ENCODE measurements at regions not wholly inside any gene's neighbourhood (a gene's known extent, or its start where the extent isn't known, plus 50 kb on each side); places are given as distances from the start of the nearest gene placed in this dataset. TPM values are rescaled to one million over a fixed set of nuclear protein-coding genes. Genes with fewer than 3 reads are reported as not detected.

DNA sequence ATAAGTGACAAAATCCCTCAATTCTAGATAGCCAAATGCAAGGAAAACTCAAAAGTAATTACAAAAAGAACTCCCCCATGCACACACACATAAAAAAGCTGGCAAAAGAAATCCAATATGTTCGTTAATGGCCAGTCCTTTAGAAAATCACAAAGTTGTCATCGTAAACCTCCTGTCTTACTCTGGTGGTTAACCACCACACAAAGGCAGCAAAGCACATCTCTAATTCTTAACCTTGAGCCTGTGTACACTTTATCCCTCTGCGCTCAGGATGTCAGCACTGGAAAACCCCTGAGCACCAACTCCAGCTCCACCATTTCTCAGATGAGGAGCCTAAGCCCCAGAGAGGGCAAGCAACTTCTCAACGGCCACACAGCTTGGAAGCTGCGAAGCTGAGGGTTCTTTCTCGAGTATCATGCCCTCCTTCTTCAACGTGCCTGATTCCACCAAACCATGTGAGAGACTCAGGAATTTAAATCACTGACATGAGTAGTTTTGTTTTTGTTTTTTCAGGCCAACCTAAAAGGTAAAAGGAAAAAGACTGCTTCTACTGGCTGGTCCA lies 72.5 kb downstream of the C16orf95 start:
- DNase-seq (ENCODE audit: low read depth in 2 of 3, low spot score in 2 of 3), result no peak

DNA sequence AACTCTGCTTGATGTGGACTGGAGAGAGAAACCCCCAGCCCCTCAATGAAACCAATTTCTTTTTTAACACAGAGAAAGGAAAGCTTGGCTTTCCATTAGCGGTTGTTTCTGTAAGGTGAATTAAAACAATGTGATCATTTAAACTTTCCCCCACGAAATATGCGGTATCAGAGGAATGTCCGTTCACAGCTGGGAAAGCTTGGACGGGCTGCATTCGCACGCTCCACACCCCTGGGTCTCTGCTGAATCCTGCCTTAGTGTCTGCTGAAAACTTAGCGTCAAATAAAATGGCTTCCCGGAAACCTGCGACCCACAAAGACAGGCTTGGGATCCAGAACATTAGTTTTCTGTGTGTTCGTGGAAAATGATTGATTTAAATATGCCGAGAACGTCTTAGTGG lies 71.7 kb downstream of the C16orf95 start:
- DNase-seq (ENCODE audit: low read depth in 2 of 3, low spot score in 2 of 3), result no peak

DNA sequence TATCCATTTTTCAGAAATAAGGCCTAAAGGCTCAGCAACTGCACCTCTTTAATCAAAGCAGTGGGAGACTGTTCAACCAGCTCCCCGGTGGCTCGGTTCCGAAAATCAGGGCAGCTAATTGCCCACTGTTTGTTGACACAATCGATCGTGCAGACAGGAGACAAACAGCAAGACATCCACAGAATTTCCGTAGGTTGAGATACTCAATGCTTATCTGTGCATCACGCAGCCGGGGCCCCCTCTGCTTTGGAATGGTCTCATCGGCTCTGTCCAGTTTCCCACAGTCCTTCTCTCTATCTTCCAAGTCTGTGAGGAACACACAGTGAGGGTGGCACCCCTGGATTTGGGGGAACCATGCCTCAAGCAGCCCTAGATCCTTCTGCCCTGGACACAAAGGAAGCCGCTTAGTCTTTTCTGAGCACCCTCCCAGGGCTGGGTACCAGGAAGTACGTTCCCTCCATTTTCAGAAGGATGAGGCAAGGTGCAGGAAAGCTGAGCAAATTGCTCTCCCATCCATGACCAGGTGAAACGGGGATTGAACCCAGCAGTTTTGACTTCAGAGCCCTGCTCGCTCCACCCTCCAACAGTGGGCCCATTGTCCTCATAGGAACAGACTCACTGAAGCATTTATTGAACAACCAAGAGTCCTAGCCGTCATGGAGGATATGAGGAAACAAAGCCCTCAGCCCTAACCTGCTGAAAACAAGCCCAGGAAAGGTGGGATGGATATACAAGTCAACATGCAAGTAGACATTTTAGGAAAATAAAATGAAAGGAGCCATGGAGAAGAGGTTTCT lies 70.7 kb downstream of the C16orf95 start:
- DNase-seq (ENCODE audit: low read depth in 2 of 3, low spot score in 2 of 3), result no peak

DNA sequence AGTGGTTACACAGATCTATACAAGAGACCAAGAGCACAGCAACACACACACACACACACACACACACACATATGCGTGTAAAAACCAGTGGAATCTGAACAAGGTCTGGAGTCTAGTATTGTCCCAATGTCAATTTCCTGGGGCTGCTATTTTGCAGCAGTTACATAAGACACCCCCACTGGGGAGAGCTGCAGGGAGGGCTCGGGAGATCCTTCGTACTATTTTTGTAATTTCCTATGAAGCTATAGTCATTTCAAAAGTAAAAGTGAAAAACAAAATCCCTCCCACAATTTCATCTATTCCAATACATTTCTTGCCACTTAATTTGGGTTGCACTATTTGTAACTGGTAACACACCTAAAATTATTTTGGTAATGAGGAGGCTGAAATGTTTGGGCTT lies 68.5 kb downstream of the C16orf95 start:
- DNase-seq (ENCODE audit: low read depth in 2 of 3, low spot score in 2 of 3), result no peak

DNA sequence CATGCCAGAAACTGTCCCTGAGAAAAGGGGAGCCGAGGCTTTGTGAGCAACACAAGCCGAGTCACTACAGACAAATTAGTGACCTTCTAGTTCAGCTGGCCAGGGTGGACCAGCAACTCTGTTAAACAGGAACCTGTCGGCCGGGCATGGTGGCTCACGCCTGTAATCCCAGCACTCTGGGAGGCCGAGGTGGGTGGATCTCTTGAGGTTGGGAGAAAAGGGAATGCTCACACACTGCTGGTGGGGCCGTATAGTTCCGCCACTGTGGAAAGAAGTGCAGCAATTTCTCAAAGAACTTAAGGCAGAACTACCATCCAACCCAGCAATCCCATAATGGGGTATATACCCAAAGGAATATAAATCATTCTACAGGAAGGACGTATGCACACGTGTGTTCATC lies 67.8 kb downstream of the C16orf95 start:
- no peak for DNase-seq (ENCODE audit: low read depth in 2 of 3, low spot score in 2 of 3)

DNA sequence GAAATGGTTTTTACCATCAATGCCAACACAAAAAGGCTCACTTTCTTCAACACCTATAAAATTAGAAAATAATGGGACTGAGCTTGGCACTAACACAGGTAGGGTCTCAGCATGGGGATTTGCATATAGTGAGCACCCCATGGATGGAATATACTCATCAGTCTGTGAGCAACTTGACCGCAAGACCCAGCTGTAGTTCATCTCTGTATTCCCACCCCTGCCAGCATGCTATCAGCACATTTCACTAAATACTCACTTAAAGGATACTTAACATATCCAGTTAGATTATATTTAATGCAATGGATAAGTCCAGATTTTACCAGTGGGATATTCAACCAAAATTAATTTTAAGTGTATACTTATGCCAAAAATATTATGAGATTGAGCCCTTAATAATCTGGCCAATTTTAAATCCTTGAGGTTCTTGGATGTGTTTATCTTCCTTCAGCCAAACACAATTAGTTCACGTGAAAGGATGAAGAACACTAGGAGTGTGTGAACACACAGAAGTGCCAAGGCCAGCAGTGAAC lies 66.7 kb downstream of the C16orf95 start:
- no peak for DNase-seq (ENCODE audit: low read depth in 2 of 3, low spot score in 2 of 3)

DNA sequence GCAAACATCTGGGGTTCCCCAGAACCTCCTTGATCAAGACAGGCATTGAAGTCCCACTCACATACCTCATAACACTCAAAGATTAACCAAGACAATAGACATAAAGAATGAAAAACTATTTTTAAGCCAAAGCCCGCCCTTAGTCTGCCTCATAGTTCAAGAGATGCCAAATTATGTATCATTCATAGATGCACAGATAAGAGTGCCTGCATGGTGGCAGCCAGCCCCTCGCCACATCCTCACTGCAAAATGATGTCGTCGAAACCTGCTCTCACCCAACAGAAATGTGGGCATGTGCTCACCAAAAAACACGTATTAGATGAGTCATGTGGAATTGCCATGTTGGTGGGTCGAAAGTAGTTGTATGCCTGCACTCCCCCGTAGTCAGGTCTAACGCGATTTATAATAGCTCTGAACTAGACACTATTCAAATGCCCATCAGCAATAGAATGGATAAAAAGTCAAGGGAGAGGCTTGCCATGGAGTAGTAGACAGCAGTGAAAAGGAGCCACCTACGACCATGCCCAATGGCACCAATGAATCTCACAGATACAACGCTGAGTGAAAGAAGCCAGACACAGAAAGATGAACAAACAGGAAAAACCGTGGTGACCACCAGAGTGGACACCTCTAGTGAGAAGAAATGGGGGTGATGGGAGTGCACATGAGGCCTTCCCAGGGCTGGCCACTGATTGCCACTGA lies 64.8 kb downstream of the C16orf95 start:
- DNase-seq (ENCODE audit: low read depth in 2 of 3, low spot score in 2 of 3), result no peak

Small RNAs in the stretch of these regions (small RNA-seq; reads per million reads assigned to genes)
- gene AC093519.1, result not detected
